ENCODE measurements at regions not wholly inside any gene's neighbourhood (a gene's known extent, or its start where the extent isn't known, plus 50 kb on each side); places are given as distances from the start of the nearest gene placed in this dataset.

DNA sequence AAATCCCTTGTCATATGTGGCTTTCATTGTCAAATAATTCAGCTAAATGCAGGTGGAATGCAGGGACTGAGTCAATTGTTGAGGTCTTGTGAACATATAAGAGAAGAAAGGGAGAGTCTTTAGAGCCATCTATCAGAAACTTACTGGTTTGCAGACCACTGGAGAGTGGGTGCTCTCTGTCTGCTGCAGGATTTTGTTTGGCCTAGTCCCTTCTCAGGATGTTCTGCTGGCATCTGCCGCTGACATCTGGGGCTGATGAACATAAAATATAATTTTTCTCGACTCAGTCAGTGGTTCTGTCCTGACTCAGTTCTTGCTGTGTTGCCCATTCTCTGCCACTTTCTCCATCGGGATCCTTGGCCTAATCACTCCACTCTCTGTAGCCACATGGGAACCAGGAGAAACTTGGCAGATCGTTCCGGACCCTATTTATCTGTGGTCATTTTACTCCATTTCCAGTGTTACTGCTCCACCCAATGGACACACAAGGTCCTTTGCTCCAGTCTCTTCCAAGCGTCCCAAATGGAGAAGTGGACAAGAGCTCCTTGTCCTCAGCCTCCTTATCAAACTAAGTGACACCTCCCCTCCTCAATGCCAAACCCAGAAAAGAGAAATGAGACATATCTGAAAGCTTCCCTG lies 436.2 kb downstream of the FAT4 start:
- TF ChIP-seq, protein P1, sequence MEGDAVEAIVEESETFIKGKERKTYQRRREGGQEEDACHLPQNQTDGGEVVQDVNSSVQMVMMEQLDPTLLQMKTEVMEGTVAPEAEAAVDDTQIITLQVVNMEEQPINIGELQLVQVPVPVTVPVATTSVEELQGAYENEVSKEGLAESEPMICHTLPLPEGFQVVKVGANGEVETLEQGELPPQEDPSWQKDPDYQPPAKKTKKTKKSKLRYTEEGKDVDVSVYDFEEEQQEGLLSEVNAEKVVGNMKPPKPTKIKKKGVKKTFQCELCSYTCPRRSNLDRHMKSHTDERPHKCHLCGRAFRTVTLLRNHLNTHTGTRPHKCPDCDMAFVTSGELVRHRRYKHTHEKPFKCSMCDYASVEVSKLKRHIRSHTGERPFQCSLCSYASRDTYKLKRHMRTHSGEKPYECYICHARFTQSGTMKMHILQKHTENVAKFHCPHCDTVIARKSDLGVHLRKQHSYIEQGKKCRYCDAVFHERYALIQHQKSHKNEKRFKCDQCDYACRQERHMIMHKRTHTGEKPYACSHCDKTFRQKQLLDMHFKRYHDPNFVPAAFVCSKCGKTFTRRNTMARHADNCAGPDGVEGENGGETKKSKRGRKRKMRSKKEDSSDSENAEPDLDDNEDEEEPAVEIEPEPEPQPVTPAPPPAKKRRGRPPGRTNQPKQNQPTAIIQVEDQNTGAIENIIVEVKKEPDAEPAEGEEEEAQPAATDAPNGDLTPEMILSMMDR (IDR thresholded peaks at IDR 0.05): peak; percentile 22; the same call in 1 of the 2 replicates

DNA sequence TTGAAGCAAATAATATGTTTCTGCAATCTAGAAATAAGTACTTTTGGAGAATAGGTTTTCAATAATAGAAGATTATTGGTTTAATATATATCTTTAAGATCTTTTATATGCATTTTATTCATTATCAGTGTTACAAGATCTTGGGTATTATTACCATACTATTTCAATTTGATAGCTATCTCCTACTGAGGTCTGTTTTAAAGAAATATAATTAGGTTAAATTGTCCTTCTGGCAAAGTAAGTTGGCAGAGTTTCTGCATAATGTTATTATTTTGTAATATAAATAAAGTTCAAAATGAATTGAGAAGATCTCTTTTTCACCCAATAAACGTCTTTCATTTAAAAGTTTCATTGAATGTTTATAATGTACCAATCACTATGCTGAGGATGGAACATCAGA lies 443.7 kb downstream of the FAT4 start:
- TF ChIP-seq, protein P1 (IDR thresholded peaks at IDR 0.05): no peak

DNA sequence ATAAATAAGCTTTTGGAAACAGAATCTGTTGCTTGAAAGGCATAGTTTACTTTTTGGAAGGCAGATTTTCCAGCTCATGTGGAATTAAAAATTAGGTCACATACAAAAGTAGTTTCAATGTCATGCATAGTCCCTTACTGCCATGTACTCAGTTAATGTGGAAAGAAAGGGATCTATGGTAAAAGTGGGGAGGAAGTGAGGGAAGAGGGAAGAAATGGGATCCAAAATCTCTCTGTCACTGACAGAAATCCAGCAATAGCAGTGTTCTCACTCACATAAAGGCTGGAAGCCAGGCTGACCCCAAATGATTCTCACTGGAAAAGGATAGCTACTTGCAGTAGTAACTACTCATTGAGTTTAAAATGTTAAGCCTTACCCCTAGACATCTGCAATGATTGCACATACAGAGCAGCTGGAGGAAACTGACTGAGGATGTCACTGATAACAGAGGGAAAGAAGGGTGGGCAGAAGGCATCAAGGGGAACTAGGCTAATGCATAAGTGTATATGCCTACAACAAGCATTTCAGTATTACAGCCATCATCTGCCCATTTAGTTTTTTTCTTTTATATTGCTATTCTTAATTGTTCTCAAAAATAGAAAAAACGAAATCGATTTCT lies 445.6 kb downstream of the FAT4 start:
- TF ChIP-seq, protein P1 (IDR thresholded peaks at IDR 0.05): no peak

DNA sequence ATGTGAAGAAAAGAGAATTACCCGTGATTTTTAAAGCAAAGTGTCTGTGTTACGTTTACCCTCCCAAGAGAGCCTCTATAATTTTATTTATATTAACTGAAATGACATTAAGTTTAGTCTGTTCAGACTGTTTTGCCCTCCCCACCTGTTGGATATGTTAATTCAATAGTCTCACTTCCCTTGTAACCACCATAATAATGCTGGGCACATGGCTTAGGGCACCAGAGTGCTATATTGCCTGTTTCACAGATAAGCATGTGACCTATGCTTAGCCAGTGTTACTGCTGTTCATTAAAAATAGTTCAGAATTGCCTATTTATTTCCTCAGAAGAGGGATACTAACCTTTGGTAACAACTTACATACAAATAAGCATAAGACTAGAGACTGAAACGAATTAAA lies 446.2 kb downstream of the FAT4 start:
- TF ChIP-seq, protein P1 (IDR thresholded peaks at IDR 0.05): no peak

DNA sequence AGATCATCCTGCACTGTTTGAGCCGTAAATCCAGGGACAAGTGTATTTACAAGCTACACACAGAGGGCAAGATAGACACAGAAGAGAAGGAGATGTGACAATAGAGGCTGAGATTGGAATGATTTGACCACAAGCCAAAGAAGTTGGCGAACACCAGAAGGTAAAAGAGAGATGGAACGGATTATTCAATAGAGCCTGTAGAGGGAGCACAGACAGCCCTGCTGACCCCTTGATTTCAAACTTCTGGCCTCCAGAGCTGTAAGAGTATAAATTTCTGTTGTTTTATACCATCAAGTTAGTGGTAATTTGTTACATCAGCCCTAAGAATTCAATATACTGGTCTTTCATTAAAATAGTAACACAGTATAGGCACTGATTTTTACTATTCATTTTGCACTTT lies 447.8 kb downstream of the FAT4 start:
- TF ChIP-seq, protein P1 (IDR thresholded peaks at IDR 0.05): no peak

DNA sequence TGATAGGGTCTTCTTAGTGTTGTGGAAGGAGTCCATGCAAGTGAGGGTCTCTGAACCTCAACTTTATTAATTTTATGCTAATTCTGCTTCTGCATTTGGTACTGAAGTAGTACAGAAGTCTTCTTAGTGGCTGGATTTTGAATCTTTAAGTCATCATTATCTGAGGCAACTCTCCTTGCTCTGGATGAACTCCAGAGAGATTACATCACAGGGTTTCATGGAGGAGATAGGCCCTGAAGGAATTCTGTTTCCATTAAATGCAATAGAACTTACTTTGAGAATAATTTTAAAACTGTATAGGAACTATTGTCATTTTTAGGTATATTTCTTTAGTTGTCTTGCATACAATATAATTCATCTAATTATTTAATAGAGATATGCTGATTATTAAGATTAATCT lies 451.2 kb downstream of the FAT4 start:
- TF ChIP-seq, protein P1 (IDR thresholded peaks at IDR 0.05): no peak

DNA sequence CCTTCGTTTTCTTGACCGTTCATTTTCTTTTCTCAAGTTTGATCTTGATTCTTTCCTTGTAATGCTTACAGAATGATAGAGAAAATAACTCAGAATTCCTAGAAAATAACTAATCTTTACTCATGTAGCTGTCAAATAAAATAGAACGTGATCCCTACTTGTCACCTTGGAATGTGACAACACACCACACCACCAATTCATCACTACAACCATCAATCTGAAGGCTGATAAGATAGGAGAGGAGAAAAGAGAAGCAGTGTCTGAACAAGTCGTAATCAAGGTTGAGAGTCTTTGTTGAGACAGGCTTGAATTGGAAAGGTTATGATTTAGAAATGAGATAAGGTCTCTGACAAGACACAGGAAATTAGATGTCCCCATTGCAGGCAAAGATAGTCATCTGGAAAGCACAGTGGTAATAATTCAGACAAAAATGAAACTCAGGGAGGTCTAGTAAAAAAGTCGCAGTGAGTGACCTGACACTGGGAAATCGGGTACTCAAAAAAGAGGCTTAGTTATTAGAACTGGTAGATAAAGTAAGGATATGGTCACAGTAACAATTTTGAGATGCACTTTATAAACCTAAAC lies 456.2 kb downstream of the FAT4 start:
- TF ChIP-seq, protein P1 (IDR thresholded peaks at IDR 0.05): no peak
